ENCODE measurements at regions not wholly inside any gene's neighbourhood (a gene's known extent, or its start where the extent isn't known, plus 50 kb on each side); places are given as distances from the start of the nearest gene placed in this dataset.

GRCh38 chr1:181175356-181175910, 86.9 kb downstream of the IER5 start:
- Histone ChIP-seq H3K27ac (ENCODE audit: low read depth, low read length, poor library complexity, severe bottlenecking) (no peak overlapping the region), H4K20me1 (ENCODE audit: insufficient read depth, low read length) (no peaks in the 10 kb centered on the region), H2AFZ (ENCODE audit: low read length) (no peak overlapping the region), H3K4me2 (ENCODE audit: low read length) (no peak overlapping the region), H3K79me2 (ENCODE audit: insufficient read depth, low read depth, low read length) (no peaks in the 10 kb centered on the region), H3K4me3 (ENCODE audit: low read depth, low read length, poor library complexity, severe bottlenecking) (no peak overlapping the region), H3K36me3 (ENCODE audit: insufficient read depth, low read length) (no peaks in the 10 kb centered on the region), H3K4me1 (ENCODE audit: insufficient read depth, low read length, poor library complexity, severe bottlenecking) (no peaks in the 10 kb centered on the region), H3K9me3 (ENCODE audit: low read length) (no peaks in the 10 kb centered on the region), H3K9me2 (ENCODE audit: insufficient read depth, low read length) (no peaks in the 10 kb centered on the region)
- intact Hi-C loops (cut with micrococcal nuclease; ENCODE audit: unreplicated experiment), result no loop called here
- TF ChIP-seq EZH2phosphoT487 (IDR thresholded peaks at IDR 0.05; ENCODE audit: borderline replicate concordance, low read depth, low read length), result no peak
- BruUV-seq (replicated peaks), result no TSS peak
- DNase-seq (ENCODE audit: low spot score), result no peak
- CTCF ChIA-PET (ENCODE audit: unreplicated experiment), result no interaction called here
- POLR2A ChIA-PET, result no interaction called here

DNA sequence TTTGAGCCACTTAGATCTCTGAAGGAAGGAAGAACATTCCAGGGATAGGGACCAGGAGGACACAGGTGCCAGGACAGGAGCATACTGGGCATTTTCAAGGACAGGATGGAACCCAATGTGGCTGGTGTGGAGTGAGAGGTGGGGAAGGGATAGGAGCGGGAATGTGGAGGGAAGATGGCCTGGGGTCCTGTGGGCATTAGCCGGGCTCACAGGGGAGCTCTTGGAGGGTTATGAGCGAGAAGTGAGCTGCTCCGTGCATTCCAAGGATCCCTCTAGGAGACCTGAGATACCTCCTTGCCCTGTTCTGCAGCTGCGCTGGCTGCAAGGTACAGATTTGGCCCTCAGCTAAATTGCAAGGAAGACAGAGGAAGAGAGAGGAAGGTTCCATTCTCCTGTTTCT, 87.5 kb downstream of the IER5 start:
- Histone ChIP-seq H3K4me1 (ENCODE audit: insufficient read depth, low read length, poor library complexity, severe bottlenecking) (no peaks in the 10 kb centered on the region), H3K9me2 (ENCODE audit: insufficient read depth, low read length) (no peaks in the 10 kb centered on the region), H3K79me2 (ENCODE audit: insufficient read depth, low read depth, low read length) (no peaks in the 10 kb centered on the region), H4K20me1 (ENCODE audit: insufficient read depth, low read length) (no peaks in the 10 kb centered on the region), H3K4me3 (ENCODE audit: low read depth, low read length, poor library complexity, severe bottlenecking) (no peak overlapping the region), H3K9me3 (ENCODE audit: low read length) (no peaks in the 10 kb centered on the region), H3K27ac (ENCODE audit: low read depth, low read length, poor library complexity, severe bottlenecking) (no peak overlapping the region), H3K4me2 (ENCODE audit: low read length) (no peak overlapping the region), H2AFZ (ENCODE audit: low read length) (no peak overlapping the region), H3K36me3 (ENCODE audit: insufficient read depth, low read length) (no peaks in the 10 kb centered on the region)
- no peak for DNase-seq (ENCODE audit: low spot score)
- POLR2A ChIA-PET, result no interaction called here
- no peak for TF ChIP-seq CTCF (conservative IDR thresholded peaks at IDR 0.05; ENCODE audit: low read length)
- TF ChIP-seq EZH2phosphoT487 (IDR thresholded peaks at IDR 0.05; ENCODE audit: borderline replicate concordance, low read depth, low read length), result no peak
- BruUV-seq (replicated peaks), result no TSS peak
- CTCF ChIA-PET (ENCODE audit: unreplicated experiment), result no interaction called here
- intact Hi-C loops (cut with micrococcal nuclease; ENCODE audit: unreplicated experiment), result no loop called here

GRCh38 chr1:181178241-181178879, 89.9 kb downstream of the IER5 start:
- no peaks in the 10 kb centered on the region for H3K79me2 ChIP-seq (ENCODE audit: insufficient read depth, low read depth, low read length)
- H3K27ac ChIP-seq (ENCODE audit: low read depth, low read length, poor library complexity, severe bottlenecking), result no peak overlapping the region
- POLR2A ChIA-PET, result no interaction called here
- H3K9me2 ChIP-seq (ENCODE audit: insufficient read depth, low read length), result no peaks in the 10 kb centered on the region
- no peak for DNase-seq (ENCODE audit: low spot score)
- no TSS peak for BruUV-seq (replicated peaks)
- no peak overlapping the region for H2AFZ ChIP-seq (ENCODE audit: low read length)
- intact Hi-C loops (cut with micrococcal nuclease; ENCODE audit: unreplicated experiment), result no loop called here
- H3K4me3 ChIP-seq (ENCODE audit: low read depth, low read length, poor library complexity, severe bottlenecking), result no peak overlapping the region
- H3K9me3 ChIP-seq (ENCODE audit: low read length), result no peaks in the 10 kb centered on the region
- no peaks in the 10 kb centered on the region for H4K20me1 ChIP-seq (ENCODE audit: insufficient read depth, low read length)
- H3K4me1 ChIP-seq (ENCODE audit: insufficient read depth, low read length, poor library complexity, severe bottlenecking), result no peaks in the 10 kb centered on the region
- CTCF ChIA-PET (ENCODE audit: unreplicated experiment), result no interaction called here
- H3K4me2 ChIP-seq (ENCODE audit: low read length), result no peak overlapping the region
- TF ChIP-seq CTCF (conservative IDR thresholded peaks at IDR 0.05; ENCODE audit: low read length) (no peak), EZH2phosphoT487 (IDR thresholded peaks at IDR 0.05; ENCODE audit: borderline replicate concordance, low read depth, low read length) (no peak)
- H3K36me3 ChIP-seq (ENCODE audit: insufficient read depth, low read length), result no peaks in the 10 kb centered on the region
